Stomach (tissue), 8 donors: ENCODE measurements at regions not wholly inside any gene's neighbourhood (a gene's known extent, or its start where the extent isn't known, plus 50 kb on each side); places are given as distances from the start of the nearest gene placed in this dataset.

Experiments used
- DNase-seq, 2 donors: peaks; one replicate each; pipeline versions ENCODE4 v3.0.0 to v3.0.0-alpha.2; 2013 to 2019
- H3K27ac ChIP-seq, 5 donors: fragments of 200-600 bp in 4 of 5; sonication (generic) in 4 of 5; one replicate each; pipeline ENCODE4 v1.5.1; 2013 to 2019; ENCODE audit warnings: mild to moderate bottlenecking in 1 of 5, moderate library complexity in 1 of 5
- H3K27me3 ChIP-seq, 3 donors: fragments of 200-600 bp; sonication (generic); one replicate each; pipeline ENCODE4 v1.5.1; 2017 to 2019; ENCODE audit warnings: mixed run types in 1 of 3
- H3K36me3 ChIP-seq, 4 donors: fragments of 200-600 bp; sonication (generic); 1 replicate in 3 of 4; 2 replicates in 1 of 4; pipeline ENCODE4 v1.5.1; 2016 to 2019
- H3K4me1 ChIP-seq, 4 donors: fragments of 200-600 bp; sonication (generic); one replicate each; pipeline ENCODE4 v1.5.1; 2016 to 2019
- H3K4me3 ChIP-seq, 4 donors: fragments of 200-600 bp; sonication (generic) in 3 of 4; one replicate each; pipeline ENCODE4 v1.5.1; 2016 to 2019; ENCODE audit warnings: mild to moderate bottlenecking in 1 of 4
- H3K9me3 ChIP-seq, 4 donors: fragments of 200-600 bp; sonication (generic); one replicate each; pipeline ENCODE4 v1.5.1; 2016 to 2019
- EP300 ChIP-seq: sonication (generic); formaldehyde crosslinking; IDR thresholded peaks from one replicate; pipeline ENCODE4 v1.6.1; 2017; ENCODE audit warnings: antibody characterized with exemption
- POLR2A ChIP-seq, 4 donors: fragments of 450-650 bp; IDR thresholded peaks; one replicate each; pipeline ENCODE4 v1.6.1; 2016; ENCODE audit warnings: antibody characterized with exemption in 4 of 4, control low read depth in 2 of 4, mild to moderate bottlenecking in 1 of 4, moderate library complexity in 1 of 4
- POLR2AphosphoS5 ChIP-seq, 3 donors: sonication (generic); formaldehyde crosslinking; IDR thresholded peaks; one replicate each; pipeline ENCODE4 v1.6.1; 2016; ENCODE audit warnings: antibody characterized with exemption in 3 of 3
- WGBS, 5 donors: extraction: QIAGEN DNeasy Blood & Tissue Kit in 3 of 5; methylation state at CpG; one replicate each; pipeline versions ENCODE4 v1.1.5 to v1.1.7; 2013 to 2018; 5-methylcytosine and 5-hydroxymethylcytosine counted together
- intact Hi-C: fragments of 100-400 bp; cut with DNase I; formaldehyde crosslinking; loops from one replicate; pipeline ENCODE4 v1.15.1; 2023; ENCODE audit warnings: low total_unique reads
- TF ChIP-seq, protein P1 (sequence below), 7 experiments: fragments of 450-650 bp in 4 of 7; fragments of 200-600 bp in 3 of 7; sonication (generic) in 3 of 7; IDR thresholded peaks; one replicate each; pipeline ENCODE4 v1.5.1; 2016 to 2019; ENCODE audit warnings: antibody characterized with exemption in 7 of 7, control low read depth in 2 of 7, mild to moderate bottlenecking in 1 of 7
- donor health status: healthy with polysubstance abuse.
- donor health status: Bipolar disorder and iron deficiency.
- donor health status: healthy.

DNA sequence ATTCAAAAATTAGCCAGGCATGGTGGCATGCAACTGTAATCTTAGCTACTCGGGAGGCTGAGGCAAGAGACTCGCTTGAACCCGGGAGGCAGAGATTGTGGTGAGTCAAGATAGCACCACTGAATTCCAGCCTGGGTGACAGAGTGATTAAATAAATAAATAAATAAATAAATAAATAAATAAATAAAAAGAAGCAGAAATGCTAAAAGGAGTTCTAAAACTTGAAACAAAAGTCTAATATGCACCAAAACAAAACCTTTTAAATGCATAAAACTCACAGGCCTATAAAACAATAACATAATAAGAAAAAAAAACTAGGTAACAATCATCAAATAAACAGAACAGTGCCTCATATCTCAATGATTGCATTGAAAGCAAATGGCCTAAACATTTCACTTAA is 1458.9 kb downstream of the AMY1C start:
- intact Hi-C loops = no loop called here
- DNase-seq = no peak
- Histone ChIP-seq H3K27me3 (no peaks in the 10 kb centered on the region), H3K27ac (no peak overlapping the region), H3K4me1 (no peaks in the 10 kb centered on the region), H3K9me3 (peaks cover 0 to 18% (median 7%) of the 10 kb centered on the region in 4 donors), H3K36me3 (no peaks in the 10 kb centered on the region), H3K4me3 (no peak overlapping the region)
- no peak for TF ChIP-seq POLR2A (IDR thresholded peaks at IDR 0.05)
- no peak for TF ChIP-seq EP300
- TF ChIP-seq, protein P1, sequence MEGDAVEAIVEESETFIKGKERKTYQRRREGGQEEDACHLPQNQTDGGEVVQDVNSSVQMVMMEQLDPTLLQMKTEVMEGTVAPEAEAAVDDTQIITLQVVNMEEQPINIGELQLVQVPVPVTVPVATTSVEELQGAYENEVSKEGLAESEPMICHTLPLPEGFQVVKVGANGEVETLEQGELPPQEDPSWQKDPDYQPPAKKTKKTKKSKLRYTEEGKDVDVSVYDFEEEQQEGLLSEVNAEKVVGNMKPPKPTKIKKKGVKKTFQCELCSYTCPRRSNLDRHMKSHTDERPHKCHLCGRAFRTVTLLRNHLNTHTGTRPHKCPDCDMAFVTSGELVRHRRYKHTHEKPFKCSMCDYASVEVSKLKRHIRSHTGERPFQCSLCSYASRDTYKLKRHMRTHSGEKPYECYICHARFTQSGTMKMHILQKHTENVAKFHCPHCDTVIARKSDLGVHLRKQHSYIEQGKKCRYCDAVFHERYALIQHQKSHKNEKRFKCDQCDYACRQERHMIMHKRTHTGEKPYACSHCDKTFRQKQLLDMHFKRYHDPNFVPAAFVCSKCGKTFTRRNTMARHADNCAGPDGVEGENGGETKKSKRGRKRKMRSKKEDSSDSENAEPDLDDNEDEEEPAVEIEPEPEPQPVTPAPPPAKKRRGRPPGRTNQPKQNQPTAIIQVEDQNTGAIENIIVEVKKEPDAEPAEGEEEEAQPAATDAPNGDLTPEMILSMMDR (IDR thresholded peaks at IDR 0.05) = no peak
- TF ChIP-seq POLR2AphosphoS5 (IDR thresholded peaks at IDR 0.05) = no peak
- 88 to 97% (median 94%) methylated on average over 3 of the region's 3 CpGs for WGBS, 5 donors

- intact Hi-C loops = no loop called here
- no peak for DNase-seq
- Histone ChIP-seq H3K36me3 (no peaks in the 10 kb centered on the region), H3K27ac (no peak overlapping the region), H3K27me3 (no peaks in the 10 kb centered on the region), H3K4me3 (no peak overlapping the region), H3K4me1 (no peaks in the 10 kb centered on the region), H3K9me3 (peaks cover 0 to 5% (median 1%) of the 10 kb centered on the region in 4 donors)
- no peak for TF ChIP-seq POLR2AphosphoS5 (IDR thresholded peaks at IDR 0.05)
- TF ChIP-seq, protein P1 (IDR thresholded peaks at IDR 0.05) = no peak
- no peak for TF ChIP-seq EP300
- TF ChIP-seq POLR2A (IDR thresholded peaks at IDR 0.05) = no peak
These were observed 1461.0 kb downstream of the AMY1C start for GRCh38 chr1:105210747-105211146.

DNA sequence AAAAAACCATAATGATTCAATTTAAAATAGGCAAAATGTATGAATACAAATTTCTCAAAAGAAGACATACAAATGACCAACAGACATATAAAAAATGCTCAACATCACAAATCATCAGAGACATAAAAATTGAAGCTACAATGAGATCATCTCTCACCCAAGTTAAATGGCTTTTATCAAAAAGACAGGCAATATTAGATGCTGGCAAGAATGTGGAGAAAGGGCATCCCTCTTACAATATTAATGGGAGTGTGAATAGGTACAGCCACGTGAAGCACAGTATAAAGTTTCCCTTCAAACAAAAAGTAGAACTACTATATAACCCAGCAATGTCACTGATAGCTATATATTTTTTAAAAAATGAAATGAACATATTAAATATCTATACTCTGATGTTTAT is 1481.7 kb downstream of the AMY1C start:
- Histone ChIP-seq H3K27ac (no peak overlapping the region), H3K4me3 (no peak overlapping the region), H3K27me3 (no peaks in the 10 kb centered on the region), H3K36me3 (no peaks in the 10 kb centered on the region), H3K4me1 (no peaks in the 10 kb centered on the region), H3K9me3 (peaks cover 0 to 14% (median 4%) of the 10 kb centered on the region in 4 donors)
- TF ChIP-seq, protein P1 (IDR thresholded peaks at IDR 0.05) = no peak
- TF ChIP-seq EP300 = no peak
- intact Hi-C loops = no loop called here
- DNase-seq = no peak
- WGBS, 5 donors = 11 to 39% (median 29%) methylated on average over 1 of the region's 1 CpG

DNA sequence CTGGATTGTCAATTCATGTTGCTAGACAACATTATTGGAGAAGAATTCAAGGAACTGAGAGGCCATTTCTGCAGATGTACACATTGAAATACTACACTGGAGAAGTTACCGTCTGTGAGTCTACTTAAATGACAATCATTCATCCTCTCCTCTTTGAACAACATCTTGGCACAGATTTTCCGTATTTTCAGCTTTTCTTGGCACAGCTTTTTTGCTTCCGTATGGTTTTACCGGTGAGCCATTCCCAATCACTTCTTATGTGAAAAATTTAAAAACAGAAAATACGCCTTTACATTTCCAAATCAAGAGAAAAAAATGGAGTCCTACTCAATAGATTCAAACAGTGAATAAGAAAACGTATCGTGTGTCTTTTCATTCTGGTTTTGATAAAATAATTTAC is 1493.7 kb downstream of the AMY1C start:
- no peak overlapping the region for H3K27ac ChIP-seq
- DNase-seq = no peak
- H3K4me1 ChIP-seq = no peaks in the 10 kb centered on the region
- intact Hi-C loops = no loop called here
- no peaks in the 10 kb centered on the region for H3K9me3 ChIP-seq
- H3K27me3 ChIP-seq = no peaks in the 10 kb centered on the region
- 65 to 75% (median 67%) methylated on average over 7 of the region's 7 CpGs for WGBS, 5 donors
- H3K36me3 ChIP-seq = no peaks in the 10 kb centered on the region
- TF ChIP-seq POLR2A (IDR thresholded peaks at IDR 0.05) (no peak), EP300 (no peak), POLR2AphosphoS5 (IDR thresholded peaks at IDR 0.05) (no peak)
- TF ChIP-seq, protein P1 (IDR thresholded peaks at IDR 0.05) = no peak
- no peak overlapping the region for H3K4me3 ChIP-seq
